Loucy (cell line): ENCODE measurements at regions not wholly inside any gene's neighbourhood (a gene's known extent, or its start where the extent isn't known, plus 50 kb on each side); places are given as distances from the start of the nearest gene placed in this dataset.

ENCODE experiments used
- CTCF ChIP-seq: fragments of 200-600 bp; sonication (generic); conservative IDR thresholded peaks from 2 replicates; pipeline ENCODE4 v1.5.1; 2014; ENCODE audit warnings: mild to moderate bottlenecking, antibody characterized with exemption, low read length
- EZH2phosphoT487 ChIP-seq: fragments of 200-600 bp; IDR thresholded peaks from 2 replicates; pipeline ENCODE4 v1.6.1; 2018; ENCODE audit warnings: antibody characterized with exemption, mild to moderate bottlenecking, moderate library complexity, borderline replicate concordance

- no peak for TF ChIP-seq CTCF
- no peak for TF ChIP-seq EZH2phosphoT487
These were observed 104.1 kb downstream of the ZNF518B start for GRCh38 chr4:10353110-10353509.
